CD4-positive, alpha-beta T cell treated with Interleukin-17A for 4 hours (primary cell): ENCODE measurements at regions not wholly inside any gene's neighbourhood (a gene's known extent, or its start where the extent isn't known, plus 50 kb on each side); places are given as distances from the start of the nearest gene placed in this dataset.

Source experiments
- DNase-seq: peaks from one replicate; pipeline ENCODE4 v3.0.0-alpha.2; 2020; ENCODE audit warnings: mixed read lengths

GRCh38 chr11:105324156-105324555 is 184.6 kb upstream of the CARD18 start:
- no peak for DNase-seq

- DNase-seq, result no peak
Measured at GRCh38 chr11:105321696-105322095, 182.1 kb upstream of the CARD18 start.

GRCh38 chr11:105315287-105315686 is 175.7 kb upstream of the CARD18 start:
- DNase-seq, result no peak

- no peak for DNase-seq
Measured at GRCh38 chr11:105312266-105312665, 172.7 kb upstream of the CARD18 start.

GRCh38 chr11:105298630-105299029 is 159.1 kb upstream of the CARD18 start:
- DNase-seq, result no peak

GRCh38 chr11:105298174-105298573 is 158.6 kb upstream of the CARD18 start:
- no peak for DNase-seq

- DNase-seq, result no peak
Measured at GRCh38 chr11:105297463-105297862, 157.9 kb upstream of the CARD18 start.

- DNase-seq, result no peak
Measured at GRCh38 chr11:105296806-105297205, 157.2 kb upstream of the CARD18 start.

- no peak for DNase-seq
Measured at GRCh38 chr11:105296386-105296785, 156.8 kb upstream of the CARD18 start.

GRCh38 chr11:105282658-105283057 is 143.1 kb upstream of the CARD18 start:
- DNase-seq, result no peak

GRCh38 chr11:105274631-105275030 is 135.1 kb upstream of the CARD18 start:
- DNase-seq, result no peak

GRCh38 chr11:105273660-105274280 is 134.2 kb upstream of the CARD18 start:
- no peak for DNase-seq

GRCh38 chr11:105269862-105270261 is 130.3 kb upstream of the CARD18 start:
- no peak for DNase-seq

- no peak for DNase-seq
Measured at GRCh38 chr11:105268404-105269062, 129.0 kb upstream of the CARD18 start.

GRCh38 chr11:105265845-105266244 is 126.3 kb upstream of the CARD18 start:
- no peak for DNase-seq

- DNase-seq, result no peak
Measured at GRCh38 chr11:105260976-105261375, 121.4 kb upstream of the CARD18 start.

- DNase-seq, result no peak
Measured at GRCh38 chr11:105245781-105246315, 106.3 kb upstream of the CARD18 start.

- no peak for DNase-seq
Measured at GRCh38 chr11:105244160-105244825, 104.7 kb upstream of the CARD18 start.

GRCh38 chr11:105241136-105241535 is 101.6 kb upstream of the CARD18 start:
- no peak for DNase-seq

GRCh38 chr11:105236664-105237063 is 97.1 kb upstream of the CARD18 start:
- DNase-seq, result no peak

- no peak for DNase-seq
Measured at GRCh38 chr11:105233285-105233684, 93.7 kb upstream of the CARD18 start.

GRCh38 chr11:105232021-105232420 is 92.5 kb upstream of the CARD18 start:
- DNase-seq, result no peak

GRCh38 chr11:105230586-105230985 is 91.0 kb upstream of the CARD18 start:
- DNase-seq, result no peak

- no peak for DNase-seq
Measured at GRCh38 chr11:105229761-105230160, 90.2 kb upstream of the CARD18 start.
